GM18498 (cell line): ENCODE measurements at regions not wholly inside any gene's neighbourhood (a gene's known extent, or its start where the extent isn't known, plus 50 kb on each side); places are given as distances from the start of the nearest gene placed in this dataset.

Experiments
- ATAC-seq: cut with Tn5 transposase; IDR thresholded peaks from one replicate; pipeline ENCODE4 v1.9.1; 2021; ENCODE audit warnings: mild to moderate bottlenecking, moderate library complexity; ENCODE audit not compliant: unreplicated experiment

DNA sequence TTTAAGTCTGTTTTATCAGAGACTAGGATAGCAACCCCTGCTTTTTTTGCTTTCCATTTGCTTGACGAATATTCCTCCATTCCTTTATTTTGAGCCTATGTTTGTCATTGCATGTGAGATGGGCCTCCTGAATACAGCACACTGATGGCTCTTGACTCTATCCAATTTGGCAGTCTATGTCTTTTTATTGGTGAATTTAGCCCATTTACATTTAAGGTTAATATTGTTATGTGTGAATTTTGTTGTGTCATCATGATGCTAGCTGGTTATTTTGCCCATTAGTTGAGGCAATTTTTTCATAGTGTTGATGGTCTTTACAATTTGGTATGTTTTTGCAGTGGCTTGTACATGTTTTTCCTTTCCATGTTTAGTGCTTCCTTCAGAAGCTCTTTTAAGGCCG lies 50.7 kb upstream of the PDE4B start:
- ATAC-seq, result no peak
